NCI-H2196 (cell line): ENCODE measurements at regions not wholly inside any gene's neighbourhood (a gene's known extent, or its start where the extent isn't known, plus 50 kb on each side); places are given as distances from the start of the nearest gene placed in this dataset.
"Not testable (repeated sequence)": the region's sequence is repeated elsewhere in the genome, so short reads cannot be mapped to it uniquely, and the experiment has no call there.

Source experiments
- DNase-seq: peaks from one replicate; lab custom pipeline; 2025; ENCODE audit not compliant: unreplicated experiment; lab: John Stamatoyannopoulos, UW

DNA sequence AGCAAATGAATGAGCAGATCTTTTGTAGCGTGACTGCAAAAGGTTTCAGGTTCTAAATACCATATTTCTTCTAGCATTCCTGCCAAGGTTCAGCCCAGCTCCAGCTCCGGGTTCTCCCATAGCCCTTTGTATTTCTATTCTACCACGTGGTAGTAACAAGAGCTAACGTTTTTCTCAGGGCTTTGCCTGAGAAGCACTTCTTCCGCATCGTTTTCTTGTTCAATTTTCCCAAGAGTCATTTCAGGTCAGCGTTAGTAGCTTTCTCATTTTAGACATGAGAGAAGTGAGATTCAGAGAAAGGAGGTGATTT is 120.1 kb upstream of the MYCN start:
- DNase-seq: no peak

DNA sequence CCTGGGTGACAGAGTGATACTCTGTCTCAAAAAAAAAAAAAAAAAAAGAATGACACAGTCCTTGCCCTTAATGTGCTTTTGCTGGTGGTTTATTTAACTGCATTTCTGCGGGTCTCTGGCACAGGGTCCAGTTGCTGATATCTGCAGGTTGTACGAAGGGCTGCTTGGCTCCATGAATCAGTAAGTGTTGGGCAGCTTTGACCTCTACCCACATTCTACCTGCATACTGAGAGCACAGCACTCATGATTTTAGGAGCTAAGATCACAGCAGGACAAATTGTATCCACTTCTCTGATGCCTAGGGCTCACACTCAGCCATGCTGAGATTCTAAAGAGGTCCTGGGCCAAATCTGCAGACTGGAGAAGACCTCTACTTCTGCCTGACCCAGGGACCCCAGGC is 119.4 kb upstream of the MYCN start:
- no peak for DNase-seq

DNA sequence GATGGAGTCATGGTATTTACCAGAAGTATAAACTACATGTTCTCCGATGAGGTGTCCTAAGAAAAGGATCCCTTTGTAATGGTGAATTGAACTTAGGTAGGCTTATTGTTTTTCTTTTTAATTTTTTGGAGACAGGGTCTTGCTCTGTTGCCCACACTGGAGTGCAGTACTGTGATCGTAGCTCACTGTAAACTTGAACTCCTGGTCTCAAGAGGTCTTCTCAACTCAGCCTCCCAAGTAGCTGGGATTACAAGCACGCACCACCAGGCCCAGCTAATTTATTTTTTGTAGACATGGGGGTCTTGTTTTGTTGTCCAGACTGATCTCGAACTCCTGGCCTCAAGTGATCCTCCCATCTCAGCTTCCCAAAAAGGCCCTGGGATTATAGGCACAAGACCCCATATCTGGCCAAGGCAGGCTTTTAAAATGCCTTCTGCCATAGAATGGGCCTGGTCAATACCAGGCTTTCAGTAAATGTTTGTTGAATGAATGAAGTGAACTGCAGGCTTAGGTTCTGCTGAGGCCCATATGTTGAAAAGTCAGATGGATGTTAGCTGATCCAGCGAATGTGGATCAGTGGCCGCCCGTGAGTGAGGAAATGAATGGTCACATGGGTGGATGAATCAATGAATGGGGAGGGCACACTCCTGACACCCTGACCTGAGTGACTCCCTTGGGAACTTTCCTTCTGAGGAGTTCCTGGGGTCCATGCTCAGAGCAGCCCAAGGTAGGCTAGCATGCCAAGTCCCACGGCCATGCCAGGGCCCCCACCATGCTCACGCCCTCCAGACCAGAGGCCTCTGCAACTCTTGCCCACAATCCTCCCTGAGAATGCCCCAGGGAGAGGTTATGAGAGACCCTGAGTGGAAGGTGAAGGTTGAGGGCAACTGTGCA is 118.0 kb upstream of the MYCN start:
- no peak for DNase-seq

DNA sequence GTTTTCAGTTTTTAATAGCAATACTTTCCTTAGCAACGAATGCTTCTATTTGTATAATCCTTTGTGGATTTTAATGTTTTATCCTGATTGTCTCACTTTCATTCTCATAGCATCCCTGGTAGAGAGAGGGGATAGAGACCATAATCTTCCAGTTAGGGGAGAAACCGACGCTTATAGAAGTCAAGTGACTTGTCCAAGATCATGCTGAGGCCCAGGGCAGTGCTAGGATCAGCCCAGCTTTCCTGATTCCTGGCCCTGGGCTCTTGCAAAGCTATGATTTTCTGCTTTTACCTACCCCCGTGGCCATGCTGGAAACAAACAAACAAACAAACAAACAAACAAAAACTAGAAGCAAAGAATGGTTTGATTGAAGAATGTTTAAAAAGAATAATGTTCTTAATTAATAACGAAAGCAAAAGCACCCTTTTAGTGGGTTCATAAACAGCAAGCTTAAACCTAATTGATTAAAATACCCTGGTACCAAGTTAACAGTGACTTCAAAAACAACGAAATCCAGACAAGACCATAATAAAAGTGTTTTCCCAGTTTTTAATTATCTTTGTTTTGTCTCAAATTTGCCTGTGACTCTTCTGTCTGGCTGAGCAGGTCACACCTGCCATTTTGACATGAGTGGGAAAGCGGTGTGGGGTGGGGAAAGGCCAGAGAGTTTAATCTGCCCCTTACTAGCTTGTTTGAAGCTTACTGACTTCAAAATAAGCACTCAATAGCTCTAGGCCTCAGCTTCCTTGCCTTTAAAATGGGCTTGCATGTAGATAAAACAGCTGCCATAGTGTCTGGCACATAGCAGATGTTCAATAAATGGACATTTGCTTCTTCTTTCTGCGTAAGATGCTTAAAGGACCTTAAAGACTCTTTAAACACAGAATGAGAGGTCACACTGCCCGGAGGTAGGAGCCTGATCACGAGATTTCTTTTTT is 116.6 kb upstream of the MYCN start:
- no peak for DNase-seq

DNA sequence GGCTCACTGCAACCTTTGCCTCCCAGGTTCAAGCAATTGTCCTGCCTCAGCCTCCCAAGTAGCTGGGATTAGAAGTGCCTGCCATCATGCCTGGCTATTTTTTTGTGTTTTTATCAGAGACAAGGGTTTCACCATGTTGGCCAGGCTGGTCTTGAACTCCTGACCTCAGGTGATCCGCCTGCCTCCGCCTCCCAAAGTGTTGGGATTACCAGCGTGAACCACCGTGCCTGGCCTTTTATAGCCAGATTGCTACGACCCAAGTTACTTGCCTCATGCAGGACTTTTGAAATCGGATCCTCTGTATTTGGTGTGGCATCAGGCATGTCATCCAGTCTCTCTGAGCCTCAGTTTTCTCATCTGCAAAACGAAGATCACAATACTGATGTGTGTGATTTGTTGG is 115.9 kb upstream of the MYCN start:
- DNase-seq: not testable (repeated sequence)

DNA sequence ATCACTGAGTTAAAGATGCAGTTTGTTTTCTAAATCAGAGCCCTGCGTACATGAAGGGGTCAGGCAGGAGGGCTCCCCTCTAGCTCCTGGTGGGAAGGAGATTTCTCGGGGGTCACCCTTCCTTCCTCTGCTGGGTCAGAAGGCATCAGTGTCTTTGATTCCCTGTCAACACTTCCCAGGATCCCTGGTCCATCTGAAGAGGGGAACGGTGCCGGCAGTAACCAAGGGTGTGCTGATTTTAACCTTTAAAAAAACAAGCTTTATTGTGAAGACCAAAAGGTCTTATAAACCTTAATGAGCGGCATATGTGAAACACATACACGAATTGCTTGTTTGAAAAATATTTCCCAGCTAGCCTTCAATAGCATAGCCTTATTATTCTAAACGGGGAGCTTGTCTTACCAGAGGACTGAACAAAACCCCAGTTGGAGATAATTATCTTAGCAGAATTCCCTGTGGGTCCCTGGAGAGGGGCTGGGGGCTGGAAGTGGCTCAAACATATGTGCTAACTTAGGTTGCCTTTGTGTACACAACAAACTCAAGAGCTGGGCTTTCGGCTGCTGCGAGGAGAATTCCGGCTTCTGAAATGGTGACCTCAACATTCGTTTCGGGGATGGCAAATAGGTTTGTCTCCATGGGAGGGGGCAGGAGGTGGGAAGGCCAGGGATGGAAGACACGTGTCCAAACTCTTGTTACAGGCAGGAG is 114.9 kb upstream of the MYCN start:
- DNase-seq: no peak

DNA sequence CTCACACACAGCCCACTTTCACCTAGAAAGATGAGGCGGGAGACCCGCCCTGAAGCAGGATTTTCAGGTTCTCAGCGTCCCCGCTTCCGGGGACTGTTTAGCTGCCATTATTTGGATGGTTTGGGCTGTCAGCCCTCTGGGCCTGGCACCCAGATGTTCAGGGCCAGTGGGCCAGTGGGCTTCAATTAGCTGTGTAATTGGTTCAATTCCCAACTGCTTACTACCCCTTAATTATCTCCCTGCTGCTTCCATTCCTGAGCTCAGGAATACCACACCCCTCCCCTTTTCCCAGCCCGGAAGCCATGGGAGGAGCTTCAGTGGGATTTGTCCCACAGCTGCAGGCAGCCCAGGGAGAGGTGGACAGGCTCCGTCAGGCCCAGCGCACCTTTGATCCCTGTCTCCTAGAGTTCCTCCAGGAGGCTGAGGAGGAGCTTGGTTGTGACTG is 114.1 kb upstream of the MYCN start:
- DNase-seq: no peak

DNA sequence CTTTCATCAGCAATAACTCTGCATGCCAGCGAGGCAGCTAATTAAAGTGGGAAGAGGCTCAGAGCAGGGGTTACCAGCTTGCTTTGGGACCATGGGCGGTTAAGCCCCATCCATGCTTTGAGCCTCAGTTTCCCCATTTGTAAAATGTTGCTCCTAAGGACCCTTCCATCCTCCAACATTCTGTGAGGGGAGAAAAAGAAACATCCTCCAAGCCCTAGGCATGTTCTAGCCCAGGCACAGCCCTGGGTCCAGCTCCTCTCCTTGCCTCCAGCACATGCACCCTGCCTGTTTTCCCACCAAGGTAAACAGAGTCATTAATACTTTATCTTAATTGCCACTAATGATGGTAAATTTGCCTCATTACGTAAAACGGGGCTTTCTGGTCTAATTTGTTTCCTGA is 113.3 kb upstream of the MYCN start:
- no peak for DNase-seq

DNA sequence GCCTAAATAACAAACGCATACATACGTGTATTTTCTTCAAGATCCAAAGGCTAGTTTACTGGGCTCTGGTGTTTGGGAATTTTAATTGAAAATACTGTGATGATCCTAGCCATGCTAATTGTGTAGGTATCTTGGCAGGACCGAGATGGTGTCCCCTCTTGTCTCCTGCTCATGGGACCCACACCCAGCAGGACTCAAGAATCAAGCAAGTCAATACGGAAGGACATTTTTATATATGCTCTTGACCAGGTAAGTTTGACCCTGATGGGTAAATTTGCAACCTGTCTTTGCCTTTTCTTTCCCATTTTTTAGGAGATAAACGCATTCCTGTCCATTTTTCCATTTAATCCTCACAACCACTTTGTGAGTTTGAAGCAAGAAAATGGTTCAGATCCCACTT is 111.8 kb upstream of the MYCN start:
- DNase-seq: no peak

DNA sequence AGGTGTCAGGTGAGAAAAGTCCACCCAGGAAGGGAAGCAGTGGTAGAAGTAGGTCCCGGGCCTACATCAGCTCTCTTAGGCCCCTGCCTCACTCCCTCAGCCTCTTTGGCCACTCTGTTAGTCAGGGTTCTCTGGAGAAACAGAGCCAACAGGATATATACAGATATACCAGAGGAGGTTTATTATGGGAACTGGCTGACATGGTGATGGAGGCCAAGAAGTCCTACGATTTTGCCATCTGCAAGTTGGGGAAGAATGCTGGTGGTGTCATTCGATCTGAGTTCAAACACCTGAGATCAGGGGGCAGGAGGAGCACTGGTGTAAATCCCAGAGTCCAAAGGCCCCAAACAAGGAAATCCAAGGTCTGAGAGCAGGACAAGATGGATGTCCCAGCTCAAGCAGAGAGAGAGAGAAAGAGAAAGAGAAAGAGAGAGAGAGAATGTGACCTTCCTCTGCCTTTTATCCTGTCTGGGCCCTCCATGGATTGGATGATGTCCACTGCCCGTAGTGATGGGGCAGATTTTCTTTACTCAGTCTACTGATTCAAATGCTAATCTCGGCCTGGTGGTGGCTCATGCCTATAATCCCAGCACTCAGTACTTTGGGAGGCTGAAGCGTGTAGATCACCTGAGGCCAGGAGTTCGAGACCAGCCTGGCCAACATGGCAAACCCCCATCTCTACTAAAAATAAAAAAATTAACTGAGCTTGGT is 111.1 kb upstream of the MYCN start:
- no peak for DNase-seq

DNA sequence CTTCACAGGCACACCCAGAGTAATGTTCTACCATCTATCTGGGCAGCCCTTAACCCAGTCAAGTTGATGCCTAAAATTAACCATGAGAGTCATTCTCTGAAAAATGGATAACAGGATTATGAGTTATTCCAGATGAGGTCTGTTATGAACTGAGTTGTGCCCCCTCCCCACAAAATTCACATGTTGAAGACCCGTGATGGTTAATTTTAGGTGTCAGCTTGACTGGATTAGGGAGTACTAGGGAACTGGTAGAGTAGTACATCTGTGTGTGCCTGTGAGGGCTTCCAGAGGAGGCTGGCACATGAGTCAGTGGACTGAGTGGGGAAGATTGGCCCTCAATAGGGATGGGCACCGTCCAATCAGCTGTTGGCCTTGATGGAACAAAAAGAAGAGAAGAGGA is 110.4 kb upstream of the MYCN start:
- DNase-seq: no peak

DNA sequence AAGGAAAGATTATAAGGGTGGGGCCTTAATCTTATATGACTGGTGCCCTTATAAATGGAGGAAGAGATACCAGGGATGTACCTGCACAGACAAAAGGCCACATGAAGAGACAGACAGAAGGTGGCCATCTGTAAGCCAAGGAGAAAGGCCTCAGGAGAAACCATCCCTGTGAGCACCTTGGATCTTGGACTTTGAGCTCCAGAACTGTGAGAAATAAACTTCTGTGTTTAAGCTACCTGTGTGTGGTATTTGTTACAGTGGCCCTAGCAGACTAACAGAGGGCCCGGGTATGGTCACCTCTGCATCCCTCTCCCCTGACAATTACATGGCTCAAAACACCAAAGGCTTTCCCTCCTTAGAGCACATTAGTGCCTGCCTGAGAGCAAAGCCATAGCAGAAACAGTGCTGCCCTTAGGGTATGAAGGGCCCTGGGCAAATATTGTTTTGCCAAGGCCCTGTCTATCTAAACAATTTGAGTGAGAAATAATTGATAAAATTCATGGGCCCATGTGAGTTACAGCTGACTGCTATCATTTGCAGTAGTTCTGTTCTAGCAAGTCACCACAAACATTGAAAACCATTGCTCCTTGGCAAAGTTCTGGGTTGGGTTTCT is 109.3 kb upstream of the MYCN start:
- no peak for DNase-seq

DNA sequence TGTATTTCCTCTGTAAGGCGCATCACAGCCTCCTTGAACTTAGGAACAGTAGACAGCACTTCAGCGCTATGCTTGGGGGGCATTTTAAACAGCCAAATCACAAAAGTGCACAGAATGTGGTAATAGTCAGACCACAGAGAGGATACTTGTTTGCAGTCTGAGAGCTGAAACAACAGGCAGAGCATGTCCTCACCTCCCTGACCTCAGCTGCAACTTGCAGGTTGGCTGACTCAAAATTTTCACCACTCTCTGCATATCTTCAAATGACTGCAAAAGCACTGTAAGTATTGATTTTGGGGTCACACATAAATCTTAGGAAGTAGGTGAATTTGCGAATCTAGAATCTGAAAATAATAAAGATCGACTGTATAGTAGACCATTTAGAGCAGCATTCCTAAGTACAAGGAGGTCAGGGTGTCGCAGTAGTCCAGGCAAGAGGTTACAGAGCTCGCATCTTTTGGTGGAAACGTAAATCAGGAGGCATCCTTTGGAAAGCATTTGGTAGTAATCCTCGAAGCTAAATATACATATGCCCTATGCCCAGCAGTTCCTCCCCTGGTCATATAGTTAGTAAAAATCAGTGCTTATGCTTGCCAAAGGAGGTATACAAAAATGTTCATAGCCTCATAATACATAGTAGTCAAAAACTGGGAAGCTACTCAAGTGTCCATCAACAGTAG is 108.2 kb upstream of the MYCN start:
- no peak for DNase-seq

DNA sequence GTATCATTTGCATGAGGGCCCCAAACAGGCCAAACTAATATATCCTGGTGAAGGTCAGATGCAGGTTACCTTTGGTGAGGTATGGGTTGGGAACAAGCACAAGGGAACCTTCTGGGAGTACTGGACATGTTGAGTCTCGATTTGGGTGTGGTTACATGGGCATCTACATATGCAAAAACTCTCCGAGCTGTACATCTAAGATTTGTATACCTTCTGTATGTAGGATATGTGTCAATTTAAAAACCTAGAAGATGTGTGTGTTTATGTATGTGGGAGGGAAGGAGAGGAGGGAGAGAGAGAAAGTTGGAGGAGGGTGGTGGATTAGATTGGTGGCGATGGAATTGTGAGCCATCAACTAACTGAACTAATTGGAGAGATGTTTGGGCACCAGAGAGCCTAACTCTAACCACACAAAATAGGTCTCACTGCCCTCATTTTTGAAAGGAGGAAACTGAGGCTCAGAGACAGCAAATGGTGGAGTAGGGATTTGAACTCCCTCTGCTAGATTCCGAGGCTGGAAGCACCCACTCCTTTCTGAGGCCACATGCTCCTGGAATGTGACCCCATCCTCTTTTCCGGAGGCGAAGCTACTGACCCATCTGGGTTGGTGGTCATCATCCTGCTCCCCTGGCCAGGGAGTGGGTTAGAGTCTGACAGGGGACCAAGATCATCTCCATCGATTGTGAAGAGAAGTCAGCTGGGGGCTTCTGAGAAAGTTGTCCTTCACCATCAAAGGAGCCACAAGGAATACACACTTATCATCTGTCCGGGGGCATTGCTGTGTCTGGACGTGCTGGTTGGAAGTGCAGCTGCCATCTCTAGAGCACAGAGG is 107.3 kb upstream of the MYCN start:
- no peak for DNase-seq

DNA sequence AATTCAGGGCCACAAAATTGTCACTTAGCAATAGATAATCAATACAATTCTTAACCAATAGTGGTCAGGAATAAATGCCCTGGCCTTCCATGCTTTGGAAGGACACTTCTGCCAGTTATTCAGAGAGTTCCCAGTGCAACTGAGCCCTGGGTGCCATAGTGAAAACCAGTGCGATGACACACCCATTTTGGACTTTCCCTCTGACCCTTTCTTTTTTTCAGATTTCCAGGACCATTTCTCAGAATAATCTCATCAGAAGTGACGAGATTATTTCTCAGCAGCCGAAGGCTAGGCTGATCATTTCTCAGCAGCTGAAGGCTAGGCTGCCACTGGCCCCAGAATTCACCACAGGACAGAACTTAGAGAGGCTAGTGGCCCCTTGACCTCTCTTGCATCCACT is 106.6 kb upstream of the MYCN start:
- no peak for DNase-seq

DNA sequence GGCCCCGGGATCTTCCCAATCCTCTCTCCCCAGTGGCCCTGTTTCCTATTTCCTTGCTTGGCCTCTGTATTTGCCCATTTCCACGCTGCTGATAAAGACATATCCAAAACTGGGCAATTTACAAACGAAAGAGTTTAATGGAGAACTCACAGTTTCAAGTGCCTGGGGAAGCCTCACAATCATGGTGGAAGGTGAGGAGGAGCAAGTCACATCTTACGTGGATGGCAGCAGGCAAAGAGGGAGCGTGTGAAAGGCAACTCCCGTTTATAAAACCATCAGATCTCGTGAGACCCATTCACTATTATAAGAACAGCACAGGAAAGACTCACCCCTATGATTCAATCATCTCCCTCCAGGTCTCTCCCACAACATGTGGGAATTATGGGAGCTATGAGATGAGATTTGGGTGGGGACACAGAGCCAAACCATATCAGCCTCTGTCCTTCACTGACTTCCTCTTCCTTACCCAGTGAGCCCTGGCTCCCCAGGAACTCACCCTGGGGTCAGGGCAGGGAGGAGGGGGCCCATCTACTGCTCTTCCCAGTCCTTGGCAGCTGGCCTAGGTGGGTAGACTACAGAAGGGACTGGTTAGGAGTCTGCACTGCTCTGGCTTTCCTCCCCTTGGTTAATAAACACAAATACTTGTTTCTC is 105.8 kb upstream of the MYCN start:
- no peak for DNase-seq

DNA sequence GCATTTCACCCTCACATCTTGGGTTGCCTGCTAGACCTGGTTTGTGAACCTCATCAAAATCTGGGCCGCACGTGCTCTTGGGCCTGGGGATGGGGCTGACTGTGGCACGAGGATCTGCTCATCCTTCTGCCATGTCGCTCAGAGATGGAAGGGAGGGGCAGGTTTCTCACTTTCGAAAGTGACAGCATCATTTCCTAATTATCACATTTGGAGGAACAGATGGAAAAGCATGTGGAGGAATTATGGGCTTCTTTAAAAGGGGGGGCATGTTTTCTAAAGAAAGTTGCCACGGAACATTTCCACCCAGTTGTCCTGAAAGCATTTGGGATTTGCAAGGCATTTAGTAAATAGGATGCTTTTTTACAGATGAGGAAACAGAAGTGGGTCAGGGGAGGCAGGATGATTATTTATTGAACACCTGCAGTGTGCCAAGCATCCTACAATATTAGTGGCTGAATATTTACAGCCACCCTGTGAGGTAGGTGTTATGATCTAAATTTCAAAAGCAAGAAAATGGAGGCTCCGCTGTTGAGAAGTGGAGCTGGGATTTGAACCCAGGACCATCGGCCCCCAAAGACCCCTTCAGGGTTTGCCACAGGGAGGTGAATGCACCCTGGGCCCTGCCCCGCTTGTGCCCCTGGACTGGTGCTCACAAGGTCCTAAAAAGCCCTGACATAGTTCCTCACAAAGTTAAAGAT is 104.2 kb upstream of the MYCN start:
- DNase-seq: no peak
